Kidney (tissue), 13 donors: ENCODE measurements at regions not wholly inside any gene's neighbourhood (a gene's known extent, or its start where the extent isn't known, plus 50 kb on each side); places are given as distances from the start of the nearest gene placed in this dataset.

Experiments
- DNase-seq, 5 donors: peaks; one replicate each; pipeline ENCODE4 v3.0.0-alpha.2; 2013 to 2020
- FAIRE-seq: peaks from 2 replicates; lab custom pipeline; 2012; peaks lifted over from hg19 to GRCh38; lab: Jason Lieb, UNC
- H3K27ac ChIP-seq, 2 donors: one replicate each; pipeline ENCODE4 v1.7.0; 2013; ENCODE audit warnings: low read depth in 2 of 2, low read length in 2 of 2, inconsistent platforms in 1 of 2
- H3K27me3 ChIP-seq: one replicate; pipeline ENCODE4 v1.7.1; 2013; ENCODE audit warnings: low read length, inconsistent platforms; ENCODE audit not compliant: control insufficient read depth, insufficient read depth
- H3K36me3 ChIP-seq, 3 donors: one replicate each; pipeline versions ENCODE4 v1.7.0 to v1.7.1; 2013; ENCODE audit warnings: low read length in 3 of 3, control low read depth in 1 of 3, inconsistent platforms in 1 of 3; ENCODE audit not compliant: insufficient read depth in 3 of 3, control insufficient read depth in 2 of 3
- H3K4me1 ChIP-seq, 3 donors: one replicate each; pipeline versions ENCODE4 v1.7.0 to v1.7.1; 2013; ENCODE audit warnings: low read length in 3 of 3, inconsistent platforms in 1 of 3, low read depth in 1 of 3; ENCODE audit not compliant: control insufficient read depth in 2 of 3, insufficient read depth in 2 of 3
- H3K4me3 ChIP-seq, 3 donors: one replicate each; pipeline versions ENCODE4 v1.7.0 to v1.8.1; 2013; ENCODE audit warnings: low read length in 3 of 3, control low read depth in 1 of 3, inconsistent platforms in 1 of 3
- H3K9ac ChIP-seq, 3 donors: one replicate each; pipeline versions ENCODE4 v1.7.0 to v1.7.1; 2013; ENCODE audit warnings: low read length in 3 of 3, control low read depth in 1 of 3, inconsistent platforms in 1 of 3
- H3K9me3 ChIP-seq, 3 donors: one replicate each; pipeline versions ENCODE4 v1.7.0 to v1.7.1; 2013; ENCODE audit warnings: low read length in 3 of 3, control low read depth in 1 of 3, inconsistent platforms in 1 of 3; ENCODE audit not compliant: control insufficient read depth in 2 of 3, insufficient read depth in 1 of 3
- CTCF ChIP-seq: IDR thresholded peaks from 3 replicates; pipeline ENCODE4 v1.5.1; 2012; ENCODE audit warnings: mild to moderate bottlenecking, moderate library complexity, borderline replicate concordance; ENCODE audit not compliant: insufficient read depth; ENCODE audit errors: extremely low read depth
- intact Hi-C: fragments of 100-400 bp; cut with DNase I; formaldehyde crosslinking; loops from one replicate; pipeline ENCODE4 v1.11.1; 2022
- donor health status: control.
- donor health status: control.
- donor health status: control.
- donor health status: control.
- donor health status: control.
- donor health status: DM: yes; HTN: yes; CAD: no.
- donor health status: Normal renal cell carcinoma (clear cell type).

GRCh38 chr9:90175257-90175656, 467.4 kb downstream of the DIRAS2 start:
- no peak for FAIRE-seq
- intact Hi-C loops = no loop called here

GRCh38 chr9:90175865-90176264, 466.8 kb downstream of the DIRAS2 start:
- Histone ChIP-seq H3K27me3 (no peaks in the 10 kb centered on the region), H3K9me3 (no peaks in the 10 kb centered on the region), H3K27ac (no peak overlapping the region), H3K4me3 (no peak overlapping the region), H3K36me3 (no peaks in the 10 kb centered on the region), H3K4me1 (no peaks in the 10 kb centered on the region), H3K9ac (no peak overlapping the region)
- no peak for TF ChIP-seq CTCF
- intact Hi-C loops = no loop called here
- DNase-seq = no peak
- FAIRE-seq = no peak

More at GRCh38 chr9:90175257-90175656, 467.4 kb downstream of the DIRAS2 start:
- DNase-seq = no peak
- H3K27me3 ChIP-seq = no peaks in the 10 kb centered on the region
- H3K4me1 ChIP-seq = no peaks in the 10 kb centered on the region
- H3K27ac ChIP-seq = no peak overlapping the region
- no peaks in the 10 kb centered on the region for H3K36me3 ChIP-seq
- H3K9ac ChIP-seq = no peak overlapping the region
- TF ChIP-seq CTCF = no peak
- no peak overlapping the region for H3K4me3 ChIP-seq
- H3K9me3 ChIP-seq = no peaks in the 10 kb centered on the region

- DNase-seq (no peak), FAIRE-seq (no peak)
- Histone ChIP-seq H3K9me3 (no peaks in the 10 kb centered on the region), H3K36me3 (no peaks in the 10 kb centered on the region), H3K4me1 (no peaks in the 10 kb centered on the region), H3K27ac (no peak overlapping the region), H3K9ac (no peak overlapping the region), H3K4me3 (no peak overlapping the region), H3K27me3 (no peaks in the 10 kb centered on the region)
- TF ChIP-seq CTCF = no peak
- intact Hi-C loops = no loop called here
These were observed 465.7 kb downstream of the DIRAS2 start for GRCh38 chr9:90176901-90177300.

- Histone ChIP-seq H3K9ac (no peak overlapping the region), H3K9me3 (no peaks in the 10 kb centered on the region), H3K36me3 (no peaks in the 10 kb centered on the region), H3K27ac (no peak overlapping the region), H3K4me1 (no peaks in the 10 kb centered on the region), H3K27me3 (no peaks in the 10 kb centered on the region), H3K4me3 (no peak overlapping the region)
- intact Hi-C loops = no loop called here
- no peak for DNase-seq
- no peak for TF ChIP-seq CTCF
- FAIRE-seq = no peak
These were observed 462.2 kb downstream of the DIRAS2 start for GRCh38 chr9:90180381-90180780.
